ENCODE measurements at regions not wholly inside any gene's neighbourhood (a gene's known extent, or its start where the extent isn't known, plus 50 kb on each side); places are given as distances from the start of the nearest gene placed in this dataset.

DNA sequence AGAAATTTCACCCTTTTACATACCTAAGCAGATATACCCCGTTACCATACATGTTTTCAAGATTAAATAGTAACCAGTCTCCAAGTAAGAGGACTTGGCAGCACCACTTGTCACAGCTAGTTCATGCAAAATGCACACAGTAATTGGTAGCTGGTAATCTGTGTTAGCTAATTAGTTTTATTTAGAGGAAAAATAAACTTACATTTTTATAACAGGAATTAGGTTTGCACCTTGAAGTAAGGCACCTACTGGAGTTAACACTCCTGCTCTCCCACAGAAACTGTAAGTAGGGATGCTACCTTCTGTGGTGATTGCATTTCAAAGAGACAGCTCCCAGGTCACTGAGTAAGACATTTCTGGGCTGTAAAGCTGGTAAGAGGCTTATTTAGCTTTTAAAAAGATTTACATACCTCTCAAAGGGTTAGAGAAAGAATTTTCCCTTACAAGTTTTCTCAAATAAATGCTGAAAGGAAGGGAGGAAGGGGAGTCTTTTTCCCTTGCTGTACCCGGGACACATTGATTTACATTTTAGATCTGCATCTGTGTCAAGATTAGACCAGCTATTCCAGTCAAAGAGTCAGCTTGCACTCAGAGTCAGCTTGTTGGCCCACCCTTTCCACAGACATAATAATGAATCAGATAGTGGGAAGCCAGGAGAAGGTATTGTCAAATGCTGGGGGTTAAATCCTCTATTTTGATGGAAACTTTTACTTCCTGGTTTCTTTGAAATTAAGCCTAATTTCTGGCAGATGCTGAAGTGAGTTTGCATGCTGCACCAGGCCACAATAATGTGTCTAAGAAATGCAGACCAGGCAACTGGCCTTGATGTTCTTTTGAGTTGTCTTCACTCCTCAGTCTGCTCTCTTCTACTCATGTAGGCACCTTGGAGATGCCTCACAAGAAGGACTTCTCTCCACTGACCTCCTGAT is 77.6 kb upstream of the CHD2 start:
- Mint-ChIP-seq H3K27me3 (ENCODE audit: insufficient read depth, low read depth, poor library complexity) (peaks cover 14% of the 10 kb centered on the region), H3K4me3 (peak overlapping the region; percentile 37; the same call in 2 of the 3 replicates), H3K27ac (peak overlapping the region; percentile 19; the same call in 1 of the 2 replicates), H3K4me1 (peaks cover 69% of the 10 kb centered on the region), H3K9me3 (no peaks in the 10 kb centered on the region), H3K36me3 (ENCODE audit: low read depth) (no peaks in the 10 kb centered on the region)
- Histone ChIP-seq H3K9me2 (ENCODE audit: insufficient read depth) (no peaks in the 10 kb centered on the region), H3K4me2 (peak overlapping the region; percentile 21), H4K20me1 (replicated peaks; ENCODE audit: insufficient read depth) (no peaks in the 10 kb centered on the region), H3K4me1 (ENCODE audit: insufficient read depth) (peaks cover 62% of the 10 kb centered on the region), H3K27ac (ENCODE audit: low read depth) (no peak overlapping the region), H3K79me2 (replicated peaks; ENCODE audit: insufficient read depth) (no peaks in the 10 kb centered on the region), H3F3A (replicated peaks; ENCODE audit: low read depth) (peaks cover 8% of the 10 kb centered on the region; the same call in 1 of the 2 replicates), H3K4me3 (peak overlapping the region; percentile 2; the same call in 1 of the 2 replicates), H3K27me3 (ENCODE audit: insufficient read depth) (peaks cover 12% of the 10 kb centered on the region; the same call in 1 of the 2 replicates), H2AFZ (no peak overlapping the region), H3K36me3 (ENCODE audit: insufficient read depth) (no peaks in the 10 kb centered on the region)
- DNase-seq (ENCODE audit: low spot score), result peak; percentile 78
- TF ChIP-seq NANOG (IDR thresholded peaks at IDR 0.05; ENCODE audit: borderline replicate concordance) (peak; percentile 75; the same call in 1 of the 2 replicates), POLR2AphosphoS5 (IDR thresholded peaks at IDR 0.05; ENCODE audit: low read depth) (peak; percentile 36; the same call in 1 of the 2 replicates), CREB1 (CRISPR knock-in tag; IDR thresholded peaks at IDR 0.05; ENCODE audit: low read depth) (no peak)
- TF ChIP-seq, protein P1, sequence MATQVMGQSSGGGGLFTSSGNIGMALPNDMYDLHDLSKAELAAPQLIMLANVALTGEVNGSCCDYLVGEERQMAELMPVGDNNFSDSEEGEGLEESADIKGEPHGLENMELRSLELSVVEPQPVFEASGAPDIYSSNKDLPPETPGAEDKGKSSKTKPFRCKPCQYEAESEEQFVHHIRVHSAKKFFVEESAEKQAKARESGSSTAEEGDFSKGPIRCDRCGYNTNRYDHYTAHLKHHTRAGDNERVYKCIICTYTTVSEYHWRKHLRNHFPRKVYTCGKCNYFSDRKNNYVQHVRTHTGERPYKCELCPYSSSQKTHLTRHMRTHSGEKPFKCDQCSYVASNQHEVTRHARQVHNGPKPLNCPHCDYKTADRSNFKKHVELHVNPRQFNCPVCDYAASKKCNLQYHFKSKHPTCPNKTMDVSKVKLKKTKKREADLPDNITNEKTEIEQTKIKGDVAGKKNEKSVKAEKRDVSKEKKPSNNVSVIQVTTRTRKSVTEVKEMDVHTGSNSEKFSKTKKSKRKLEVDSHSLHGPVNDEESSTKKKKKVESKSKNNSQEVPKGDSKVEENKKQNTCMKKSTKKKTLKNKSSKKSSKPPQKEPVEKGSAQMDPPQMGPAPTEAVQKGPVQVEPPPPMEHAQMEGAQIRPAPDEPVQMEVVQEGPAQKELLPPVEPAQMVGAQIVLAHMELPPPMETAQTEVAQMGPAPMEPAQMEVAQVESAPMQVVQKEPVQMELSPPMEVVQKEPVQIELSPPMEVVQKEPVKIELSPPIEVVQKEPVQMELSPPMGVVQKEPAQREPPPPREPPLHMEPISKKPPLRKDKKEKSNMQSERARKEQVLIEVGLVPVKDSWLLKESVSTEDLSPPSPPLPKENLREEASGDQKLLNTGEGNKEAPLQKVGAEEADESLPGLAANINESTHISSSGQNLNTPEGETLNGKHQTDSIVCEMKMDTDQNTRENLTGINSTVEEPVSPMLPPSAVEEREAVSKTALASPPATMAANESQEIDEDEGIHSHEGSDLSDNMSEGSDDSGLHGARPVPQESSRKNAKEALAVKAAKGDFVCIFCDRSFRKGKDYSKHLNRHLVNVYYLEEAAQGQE (IDR thresholded peaks at IDR 0.05; ENCODE audit: unreplicated experiment), result no peak
- TF ChIP-seq, protein P2, sequence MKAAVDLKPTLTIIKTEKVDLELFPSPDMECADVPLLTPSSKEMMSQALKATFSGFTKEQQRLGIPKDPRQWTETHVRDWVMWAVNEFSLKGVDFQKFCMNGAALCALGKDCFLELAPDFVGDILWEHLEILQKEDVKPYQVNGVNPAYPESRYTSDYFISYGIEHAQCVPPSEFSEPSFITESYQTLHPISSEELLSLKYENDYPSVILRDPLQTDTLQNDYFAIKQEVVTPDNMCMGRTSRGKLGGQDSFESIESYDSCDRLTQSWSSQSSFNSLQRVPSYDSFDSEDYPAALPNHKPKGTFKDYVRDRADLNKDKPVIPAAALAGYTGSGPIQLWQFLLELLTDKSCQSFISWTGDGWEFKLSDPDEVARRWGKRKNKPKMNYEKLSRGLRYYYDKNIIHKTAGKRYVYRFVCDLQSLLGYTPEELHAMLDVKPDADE (IDR thresholded peaks at IDR 0.05), result no peak
- TF ChIP-seq, protein P3, sequence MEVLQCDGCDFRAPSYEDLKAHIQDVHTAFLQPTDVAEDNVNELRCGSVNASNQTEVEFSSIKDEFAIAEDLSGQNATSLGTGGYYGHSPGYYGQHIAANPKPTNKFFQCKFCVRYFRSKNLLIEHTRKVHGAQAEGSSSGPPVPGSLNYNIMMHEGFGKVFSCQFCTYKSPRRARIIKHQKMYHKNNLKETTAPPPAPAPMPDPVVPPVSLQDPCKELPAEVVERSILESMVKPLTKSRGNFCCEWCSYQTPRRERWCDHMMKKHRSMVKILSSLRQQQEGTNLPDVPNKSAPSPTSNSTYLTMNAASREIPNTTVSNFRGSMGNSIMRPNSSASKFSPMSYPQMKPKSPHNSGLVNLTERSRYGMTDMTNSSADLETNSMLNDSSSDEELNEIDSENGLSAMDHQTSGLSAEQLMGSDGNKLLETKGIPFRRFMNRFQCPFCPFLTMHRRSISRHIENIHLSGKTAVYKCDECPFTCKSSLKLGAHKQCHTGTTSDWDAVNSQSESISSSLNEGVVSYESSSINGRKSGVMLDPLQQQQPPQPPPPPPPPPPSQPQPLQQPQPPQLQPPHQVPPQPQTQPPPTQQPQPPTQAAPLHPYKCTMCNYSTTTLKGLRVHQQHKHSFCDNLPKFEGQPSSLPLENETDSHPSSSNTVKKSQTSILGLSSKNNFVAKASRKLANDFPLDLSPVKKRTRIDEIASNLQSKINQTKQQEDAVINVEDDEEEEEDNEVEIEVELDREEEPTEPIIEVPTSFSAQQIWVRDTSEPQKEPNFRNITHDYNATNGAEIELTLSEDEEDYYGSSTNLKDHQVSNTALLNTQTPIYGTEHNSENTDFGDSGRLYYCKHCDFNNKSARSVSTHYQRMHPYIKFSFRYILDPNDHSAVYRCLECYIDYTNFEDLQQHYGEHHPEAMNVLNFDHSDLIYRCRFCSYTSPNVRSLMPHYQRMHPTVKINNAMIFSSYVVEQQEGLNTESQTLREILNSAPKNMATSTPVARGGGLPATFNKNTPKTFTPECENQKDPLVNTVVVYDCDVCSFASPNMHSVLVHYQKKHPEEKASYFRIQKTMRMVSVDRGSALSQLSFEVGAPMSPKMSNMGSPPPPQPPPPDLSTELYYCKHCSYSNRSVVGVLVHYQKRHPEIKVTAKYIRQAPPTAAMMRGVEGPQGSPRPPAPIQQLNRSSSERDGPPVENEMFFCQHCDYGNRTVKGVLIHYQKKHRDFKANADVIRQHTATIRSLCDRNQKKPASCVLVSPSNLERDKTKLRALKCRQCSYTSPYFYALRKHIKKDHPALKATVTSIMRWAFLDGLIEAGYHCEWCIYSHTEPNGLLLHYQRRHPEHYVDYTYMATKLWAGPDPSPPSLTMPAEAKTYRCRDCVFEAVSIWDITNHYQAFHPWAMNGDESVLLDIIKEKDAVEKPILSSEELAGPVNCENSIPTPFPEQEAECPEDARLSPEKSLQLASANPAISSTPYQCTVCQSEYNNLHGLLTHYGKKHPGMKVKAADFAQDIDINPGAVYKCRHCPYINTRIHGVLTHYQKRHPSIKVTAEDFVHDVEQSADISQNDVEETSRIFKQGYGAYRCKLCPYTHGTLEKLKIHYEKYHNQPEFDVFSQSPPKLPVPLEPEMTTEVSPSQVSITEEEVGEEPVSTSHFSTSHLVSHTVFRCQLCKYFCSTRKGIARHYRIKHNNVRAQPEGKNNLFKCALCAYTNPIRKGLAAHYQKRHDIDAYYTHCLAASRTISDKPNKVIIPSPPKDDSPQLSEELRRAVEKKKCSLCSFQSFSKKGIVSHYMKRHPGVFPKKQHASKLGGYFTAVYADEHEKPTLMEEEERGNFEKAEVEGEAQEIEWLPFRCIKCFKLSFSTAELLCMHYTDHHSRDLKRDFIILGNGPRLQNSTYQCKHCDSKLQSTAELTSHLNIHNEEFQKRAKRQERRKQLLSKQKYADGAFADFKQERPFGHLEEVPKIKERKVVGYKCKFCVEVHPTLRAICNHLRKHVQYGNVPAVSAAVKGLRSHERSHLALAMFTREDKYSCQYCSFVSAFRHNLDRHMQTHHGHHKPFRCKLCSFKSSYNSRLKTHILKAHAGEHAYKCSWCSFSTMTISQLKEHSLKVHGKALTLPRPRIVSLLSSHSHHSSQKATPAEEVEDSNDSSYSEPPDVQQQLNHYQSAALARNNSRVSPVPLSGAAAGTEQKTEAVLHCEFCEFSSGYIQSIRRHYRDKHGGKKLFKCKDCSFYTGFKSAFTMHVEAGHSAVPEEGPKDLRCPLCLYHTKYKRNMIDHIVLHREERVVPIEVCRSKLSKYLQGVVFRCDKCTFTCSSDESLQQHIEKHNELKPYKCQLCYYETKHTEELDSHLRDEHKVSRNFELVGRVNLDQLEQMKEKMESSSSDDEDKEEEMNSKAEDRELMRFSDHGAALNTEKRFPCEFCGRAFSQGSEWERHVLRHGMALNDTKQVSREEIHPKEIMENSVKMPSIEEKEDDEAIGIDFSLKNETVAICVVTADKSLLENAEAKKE (CRISPR knock-in tag; IDR thresholded peaks at IDR 0.05), result 0 out of 2 replicates have a peak, but pooled peaks have one; percentile 4
- peak; percentile 61 for ATAC-seq

All from GM23338 (cell line).